ENCODE measurements at regions not wholly inside any gene's neighbourhood (a gene's known extent, or its start where the extent isn't known, plus 50 kb on each side); places are given as distances from the start of the nearest gene placed in this dataset.

DNA sequence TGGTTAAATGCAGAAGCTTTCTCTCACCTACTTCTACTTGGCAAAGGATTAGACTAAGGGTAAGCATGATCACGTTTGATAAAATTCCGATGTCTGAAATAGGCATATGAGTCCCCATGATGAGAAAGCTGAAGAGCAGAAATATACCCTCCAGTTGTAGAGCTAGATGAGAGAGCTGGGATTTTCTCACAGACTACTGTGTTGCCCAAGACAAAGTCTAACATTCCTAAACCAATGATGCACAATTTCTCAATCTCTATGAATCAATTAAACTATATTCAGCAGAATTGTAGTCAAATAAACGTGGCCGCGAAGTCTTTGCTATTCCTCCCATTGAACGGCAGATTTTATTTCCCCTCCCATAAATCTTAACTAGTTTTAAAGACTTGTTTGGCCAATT, 699.2 kb downstream of the KCNT2 start:
- no peak for TF ChIP-seq POLR2A (IDR thresholded peaks at IDR 0.05)
- TF ChIP-seq, protein P1, sequence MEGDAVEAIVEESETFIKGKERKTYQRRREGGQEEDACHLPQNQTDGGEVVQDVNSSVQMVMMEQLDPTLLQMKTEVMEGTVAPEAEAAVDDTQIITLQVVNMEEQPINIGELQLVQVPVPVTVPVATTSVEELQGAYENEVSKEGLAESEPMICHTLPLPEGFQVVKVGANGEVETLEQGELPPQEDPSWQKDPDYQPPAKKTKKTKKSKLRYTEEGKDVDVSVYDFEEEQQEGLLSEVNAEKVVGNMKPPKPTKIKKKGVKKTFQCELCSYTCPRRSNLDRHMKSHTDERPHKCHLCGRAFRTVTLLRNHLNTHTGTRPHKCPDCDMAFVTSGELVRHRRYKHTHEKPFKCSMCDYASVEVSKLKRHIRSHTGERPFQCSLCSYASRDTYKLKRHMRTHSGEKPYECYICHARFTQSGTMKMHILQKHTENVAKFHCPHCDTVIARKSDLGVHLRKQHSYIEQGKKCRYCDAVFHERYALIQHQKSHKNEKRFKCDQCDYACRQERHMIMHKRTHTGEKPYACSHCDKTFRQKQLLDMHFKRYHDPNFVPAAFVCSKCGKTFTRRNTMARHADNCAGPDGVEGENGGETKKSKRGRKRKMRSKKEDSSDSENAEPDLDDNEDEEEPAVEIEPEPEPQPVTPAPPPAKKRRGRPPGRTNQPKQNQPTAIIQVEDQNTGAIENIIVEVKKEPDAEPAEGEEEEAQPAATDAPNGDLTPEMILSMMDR (IDR thresholded peaks at IDR 0.05) = no peak
- no peak for TF ChIP-seq EP300 (IDR thresholded peaks at IDR 0.05)
- TF ChIP-seq POLR2AphosphoS5 (IDR thresholded peaks at IDR 0.05) = no peak
